ENCODE measurements at regions not wholly inside any gene's neighbourhood (a gene's known extent, or its start where the extent isn't known, plus 50 kb on each side); places are given as distances from the start of the nearest gene placed in this dataset.

DNA sequence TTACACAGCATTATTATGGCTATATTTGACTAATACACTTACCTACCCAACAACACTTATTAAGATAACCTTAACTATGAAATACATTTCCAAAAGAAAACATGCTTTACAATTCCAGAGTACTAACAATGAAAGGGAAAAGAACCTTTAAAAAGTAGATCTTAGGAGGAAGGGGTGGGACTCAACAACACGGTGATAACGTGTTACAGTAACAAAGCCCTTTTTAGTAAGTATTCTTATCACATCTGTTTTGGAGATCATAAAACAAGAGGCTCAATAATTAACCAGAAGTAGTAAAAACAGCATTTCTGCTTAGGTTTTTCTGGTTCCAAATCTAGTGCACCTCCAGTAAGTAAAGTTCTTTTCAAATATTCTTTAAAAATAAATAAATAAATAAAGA, 202.1 kb upstream of the SLC7A11 start:
- no peak for TF ChIP-seq EZH2 (IDR thresholded peaks at IDR 0.05; ENCODE audit: low read length)
- TF ChIP-seq, protein P1, sequence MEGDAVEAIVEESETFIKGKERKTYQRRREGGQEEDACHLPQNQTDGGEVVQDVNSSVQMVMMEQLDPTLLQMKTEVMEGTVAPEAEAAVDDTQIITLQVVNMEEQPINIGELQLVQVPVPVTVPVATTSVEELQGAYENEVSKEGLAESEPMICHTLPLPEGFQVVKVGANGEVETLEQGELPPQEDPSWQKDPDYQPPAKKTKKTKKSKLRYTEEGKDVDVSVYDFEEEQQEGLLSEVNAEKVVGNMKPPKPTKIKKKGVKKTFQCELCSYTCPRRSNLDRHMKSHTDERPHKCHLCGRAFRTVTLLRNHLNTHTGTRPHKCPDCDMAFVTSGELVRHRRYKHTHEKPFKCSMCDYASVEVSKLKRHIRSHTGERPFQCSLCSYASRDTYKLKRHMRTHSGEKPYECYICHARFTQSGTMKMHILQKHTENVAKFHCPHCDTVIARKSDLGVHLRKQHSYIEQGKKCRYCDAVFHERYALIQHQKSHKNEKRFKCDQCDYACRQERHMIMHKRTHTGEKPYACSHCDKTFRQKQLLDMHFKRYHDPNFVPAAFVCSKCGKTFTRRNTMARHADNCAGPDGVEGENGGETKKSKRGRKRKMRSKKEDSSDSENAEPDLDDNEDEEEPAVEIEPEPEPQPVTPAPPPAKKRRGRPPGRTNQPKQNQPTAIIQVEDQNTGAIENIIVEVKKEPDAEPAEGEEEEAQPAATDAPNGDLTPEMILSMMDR (optimal IDR thresholded peaks at IDR 0.05 in 1 of 3, IDR thresholded peaks at IDR 0.05 in 1 of 3, conservative IDR thresholded peaks at IDR 0.05 in 1 of 3; ENCODE audit: extremely low read depth in 1 of 3, insufficient read depth in 2 of 3, low read length in 3 of 3) = no peak
- DNase-seq (ENCODE audit: low read depth, low spot score) (no peak), FAIRE-seq (no peak)
- Histone ChIP-seq H4K20me1 (ENCODE audit: control insufficient read depth, extremely low read depth, insufficient read depth, low read length) (no peaks in the 10 kb centered on the region), H3K9ac (ENCODE audit: control insufficient read depth, extremely low read depth, insufficient read depth, low read length) (no peak overlapping the region), H3K4me1 (ENCODE audit: control insufficient read depth, extremely low read depth, insufficient read depth, low read length) (no peaks in the 10 kb centered on the region), H3K27me3 (ENCODE audit: control insufficient read depth, extremely low read depth, insufficient read depth, low read length) (no peaks in the 10 kb centered on the region), H3K27ac (ENCODE audit: control insufficient read depth, insufficient read depth, low read length) (no peak overlapping the region), H3K4me3 (ENCODE audit: control insufficient read depth in 2 of 3, extremely low read depth in 1 of 3, insufficient read depth in 2 of 3, low read depth in 1 of 3, low read length in 3 of 3) (no peak overlapping the region), H2AFZ (ENCODE audit: control insufficient read depth, low read length) (no peak overlapping the region), H3K9me1 (ENCODE audit: control insufficient read depth, extremely low read depth, insufficient read depth, low read length) (no peaks in the 10 kb centered on the region), H3K4me2 (ENCODE audit: control insufficient read depth, extremely low read depth, insufficient read depth, low read depth, low read length) (no peak overlapping the region), H3K79me2 (ENCODE audit: control insufficient read depth, insufficient read depth, low read length) (no peaks in the 10 kb centered on the region), H3K36me3 (ENCODE audit: control insufficient read depth in 2 of 2, extremely low read depth in 1 of 2, insufficient read depth in 2 of 2, low read length in 2 of 2) (no peaks in the 10 kb centered on the region), H3K9me3 (ENCODE audit: control insufficient read depth, low read depth, low read length) (no peaks in the 10 kb centered on the region)
- dilution Hi-C loops (cut with MboI; ENCODE audit: extremely low pct_ligation_motif_present, low sequenced_read_pairs) = no loop called here

DNA sequence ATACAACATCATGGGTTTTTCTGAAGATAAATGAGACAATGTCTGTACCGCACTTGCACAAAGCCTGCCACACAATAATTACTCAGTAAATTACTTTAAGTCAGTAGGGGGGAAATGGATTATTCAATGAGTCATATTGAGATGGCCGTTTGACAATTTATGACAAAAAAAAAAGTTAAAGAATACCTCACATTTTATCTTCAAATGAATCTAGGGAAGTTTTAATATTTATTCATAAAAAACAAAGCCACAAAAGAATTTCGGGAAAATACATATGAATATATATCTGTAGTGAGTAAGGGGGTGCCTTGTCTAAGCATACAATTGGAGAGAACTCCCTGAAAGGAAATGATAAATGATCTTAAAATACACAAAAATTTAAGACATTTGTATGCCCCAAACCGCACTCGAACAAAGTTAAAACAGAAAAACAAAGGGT, 197.0 kb upstream of the SLC7A11 start:
- Histone ChIP-seq H3K27me3 (ENCODE audit: control insufficient read depth, extremely low read depth, insufficient read depth, low read length) (no peaks in the 10 kb centered on the region), H3K4me3 (ENCODE audit: control insufficient read depth in 2 of 3, extremely low read depth in 1 of 3, insufficient read depth in 2 of 3, low read depth in 1 of 3, low read length in 3 of 3) (no peak overlapping the region), H3K4me1 (ENCODE audit: control insufficient read depth, extremely low read depth, insufficient read depth, low read length) (no peaks in the 10 kb centered on the region), H2AFZ (ENCODE audit: control insufficient read depth, low read length) (no peak overlapping the region), H3K9ac (ENCODE audit: control insufficient read depth, extremely low read depth, insufficient read depth, low read length) (no peak overlapping the region), H3K9me3 (ENCODE audit: control insufficient read depth, low read depth, low read length) (no peaks in the 10 kb centered on the region), H3K27ac (ENCODE audit: control insufficient read depth, insufficient read depth, low read length) (no peak overlapping the region), H3K4me2 (ENCODE audit: control insufficient read depth, extremely low read depth, insufficient read depth, low read depth, low read length) (no peak overlapping the region), H4K20me1 (ENCODE audit: control insufficient read depth, extremely low read depth, insufficient read depth, low read length) (no peaks in the 10 kb centered on the region), H3K79me2 (ENCODE audit: control insufficient read depth, insufficient read depth, low read length) (no peaks in the 10 kb centered on the region), H3K9me1 (ENCODE audit: control insufficient read depth, extremely low read depth, insufficient read depth, low read length) (no peaks in the 10 kb centered on the region), H3K36me3 (ENCODE audit: control insufficient read depth in 2 of 2, extremely low read depth in 1 of 2, insufficient read depth in 2 of 2, low read length in 2 of 2) (no peaks in the 10 kb centered on the region)
- DNase-seq (ENCODE audit: low read depth, low spot score) = no peak
- dilution Hi-C loops (cut with MboI; ENCODE audit: extremely low pct_ligation_motif_present, low sequenced_read_pairs) = no loop called here
- FAIRE-seq = no peak
- TF ChIP-seq EZH2 (IDR thresholded peaks at IDR 0.05; ENCODE audit: low read length) = no peak
- TF ChIP-seq, protein P1 (optimal IDR thresholded peaks at IDR 0.05 in 1 of 3, IDR thresholded peaks at IDR 0.05 in 1 of 3, conservative IDR thresholded peaks at IDR 0.05 in 1 of 3; ENCODE audit: extremely low read depth in 1 of 3, insufficient read depth in 2 of 3, low read length in 3 of 3) = no peak
